OCI-LY7 (cell line): ENCODE measurements at regions not wholly inside any gene's neighbourhood (a gene's known extent, or its start where the extent isn't known, plus 50 kb on each side); places are given as distances from the start of the nearest gene placed in this dataset.

Experiments used
- BruUV-seq: library from RNA; stranded (reverse); fragments of 400-500 nt; replicated peaks from 2 replicates; lab custom pipeline; 2021; lab: Mats Ljungman, UMichigan
- CTCF ChIA-PET: fragments of 300-600 bp; sonication (Branson Sonifier 250); formaldehyde crosslinking; loops from one replicate; lab custom pipeline; 2022; ENCODE audit warnings: antibody characterized with exemption; ENCODE audit not compliant: unreplicated experiment; lab: Charles Lee
- POLR2A ChIA-PET: fragments of 300-600 bp; sonication (Branson Sonifier 250); formaldehyde crosslinking; loops from one replicate; lab custom pipeline; 2022; ENCODE audit warnings: antibody characterized with exemption; lab: Charles Lee
- DNase-seq: peaks from one replicate; pipeline ENCODE4 v3.0.0-alpha.2; 2015; ENCODE audit warnings: low spot score
- H2AFZ ChIP-seq: fragments of 200-600 bp; sonication (generic), shearing (Covaris generic); 2 replicates; pipeline ENCODE4 v1.6.1; 2014; ENCODE audit warnings: mild to moderate bottlenecking, antibody characterized with exemption, low read length, moderate library complexity
- H3K27ac ChIP-seq: fragments of 200-600 bp; sonication (generic); 2 replicates; pipeline ENCODE4 v1.5.1; 2014; ENCODE audit warnings: mixed run types, low read depth, mild to moderate bottlenecking, moderate library complexity, low read length, inconsistent platforms; ENCODE audit not compliant: poor library complexity, severe bottlenecking
- H3K36me3 ChIP-seq: fragments of 200-600 bp; sonication (generic); 2 replicates; pipeline ENCODE4 v1.6.1; 2014; ENCODE audit warnings: mild to moderate bottlenecking, antibody characterized with exemption, low read length, moderate library complexity, mixed read lengths; ENCODE audit not compliant: insufficient read depth
- H3K4me1 ChIP-seq: fragments of 200-600 bp; sonication (generic); 2 replicates; pipeline ENCODE4 v1.5.1; 2014; ENCODE audit warnings: mild to moderate bottlenecking, low read length; ENCODE audit not compliant: insufficient read depth, poor library complexity, severe bottlenecking
- H3K4me2 ChIP-seq: fragments of 200-600 bp; sonication (generic); 2 replicates; pipeline ENCODE4 v1.6.1; 2014; ENCODE audit warnings: mild to moderate bottlenecking, low read length
- H3K4me3 ChIP-seq: fragments of 200-600 bp; sonication (generic); 2 replicates; pipeline ENCODE4 v1.5.1; 2014; ENCODE audit warnings: mild to moderate bottlenecking, low read depth, low read length; ENCODE audit not compliant: poor library complexity, severe bottlenecking
- H3K79me2 ChIP-seq: fragments of 200-600 bp; sonication (generic); 2 replicates; pipeline ENCODE4 v1.6.1; 2016; ENCODE audit warnings: low read depth, mild to moderate bottlenecking, low read length, moderate library complexity, mixed read lengths; ENCODE audit not compliant: insufficient read depth
- H3K9me2 ChIP-seq: fragments of 200-600 bp; sonication (generic); 2 replicates; pipeline ENCODE4 v1.6.1; 2016; ENCODE audit warnings: mild to moderate bottlenecking, low read length, mixed read lengths; ENCODE audit not compliant: insufficient read depth
- H3K9me3 ChIP-seq: fragments of 200-600 bp; sonication (generic); 2 replicates; pipeline ENCODE4 v1.6.1; 2014; ENCODE audit warnings: mild to moderate bottlenecking, mixed run types, low read length, mixed read lengths
- H4K20me1 ChIP-seq: fragments of 200-600 bp; sonication (generic); 2 replicates; pipeline ENCODE4 v1.6.1; 2014; ENCODE audit warnings: mild to moderate bottlenecking, antibody characterized with exemption, low read length, moderate library complexity, mixed read lengths; ENCODE audit not compliant: insufficient read depth
- EZH2phosphoT487 ChIP-seq: fragments of 200-600 bp; sonication (generic); IDR thresholded peaks from 2 replicates; pipeline ENCODE4 v1.6.1; 2018; ENCODE audit warnings: low read depth, borderline replicate concordance, mild to moderate bottlenecking, mixed run types, antibody characterized with exemption, low read length, moderate library complexity, mixed read lengths
- intact Hi-C: fragments of 100-400 bp; cut with micrococcal nuclease; formaldehyde crosslinking; loops from one replicate; pipeline ENCODE4 v1.10.0; 2022; ENCODE audit not compliant: unreplicated experiment
- TF ChIP-seq, protein P1 (sequence below): fragments of 200-600 bp; sonication (generic); conservative IDR thresholded peaks from 2 replicates; pipeline ENCODE4 v1.5.1; 2014; ENCODE audit warnings: mild to moderate bottlenecking, antibody characterized with exemption, low read length, moderate library complexity, mixed read lengths

DNA sequence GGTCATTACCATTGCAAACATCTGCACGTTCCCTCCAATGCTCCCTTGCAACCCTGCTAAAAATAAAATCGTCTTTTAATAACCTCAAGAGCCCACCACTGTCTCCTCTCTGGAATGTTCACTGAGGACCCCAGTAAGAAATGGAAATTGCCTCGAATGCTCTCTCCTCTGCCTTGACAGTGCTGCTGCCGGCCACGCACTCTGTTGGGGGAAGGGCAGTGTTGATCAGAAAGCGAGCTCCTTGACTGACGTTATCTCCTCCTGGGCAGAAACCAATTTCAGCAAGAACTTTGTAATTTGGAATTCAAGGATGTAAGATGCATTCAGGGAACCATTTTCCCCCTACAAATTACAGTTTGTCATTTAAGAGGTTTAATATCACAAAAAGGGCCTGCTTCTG lies 718.5 kb downstream of the UQCRFS1 start:
- Histone ChIP-seq H3K4me3 (no peak overlapping the region), H4K20me1 (no peaks in the 10 kb centered on the region), H3K4me2 (no peak overlapping the region), H3K4me1 (no peaks in the 10 kb centered on the region), H3K9me2 (no peaks in the 10 kb centered on the region), H3K9me3 (no peaks in the 10 kb centered on the region), H2AFZ (no peak overlapping the region), H3K27ac (no peak overlapping the region), H3K79me2 (no peaks in the 10 kb centered on the region), H3K36me3 (no peaks in the 10 kb centered on the region)
- CTCF ChIA-PET: no interaction called here
- POLR2A ChIA-PET: interaction anchor here (0.5 kb wide), 1 partner anchor 24 kb away, joined by 3 read pairs; no protein-coding TSS in a partner anchor
- no TSS peak for BruUV-seq
- intact Hi-C loops: no loop called here
- TF ChIP-seq, protein P1, sequence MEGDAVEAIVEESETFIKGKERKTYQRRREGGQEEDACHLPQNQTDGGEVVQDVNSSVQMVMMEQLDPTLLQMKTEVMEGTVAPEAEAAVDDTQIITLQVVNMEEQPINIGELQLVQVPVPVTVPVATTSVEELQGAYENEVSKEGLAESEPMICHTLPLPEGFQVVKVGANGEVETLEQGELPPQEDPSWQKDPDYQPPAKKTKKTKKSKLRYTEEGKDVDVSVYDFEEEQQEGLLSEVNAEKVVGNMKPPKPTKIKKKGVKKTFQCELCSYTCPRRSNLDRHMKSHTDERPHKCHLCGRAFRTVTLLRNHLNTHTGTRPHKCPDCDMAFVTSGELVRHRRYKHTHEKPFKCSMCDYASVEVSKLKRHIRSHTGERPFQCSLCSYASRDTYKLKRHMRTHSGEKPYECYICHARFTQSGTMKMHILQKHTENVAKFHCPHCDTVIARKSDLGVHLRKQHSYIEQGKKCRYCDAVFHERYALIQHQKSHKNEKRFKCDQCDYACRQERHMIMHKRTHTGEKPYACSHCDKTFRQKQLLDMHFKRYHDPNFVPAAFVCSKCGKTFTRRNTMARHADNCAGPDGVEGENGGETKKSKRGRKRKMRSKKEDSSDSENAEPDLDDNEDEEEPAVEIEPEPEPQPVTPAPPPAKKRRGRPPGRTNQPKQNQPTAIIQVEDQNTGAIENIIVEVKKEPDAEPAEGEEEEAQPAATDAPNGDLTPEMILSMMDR: no peak
- TF ChIP-seq EZH2phosphoT487: no peak
- DNase-seq: no peak

DNA sequence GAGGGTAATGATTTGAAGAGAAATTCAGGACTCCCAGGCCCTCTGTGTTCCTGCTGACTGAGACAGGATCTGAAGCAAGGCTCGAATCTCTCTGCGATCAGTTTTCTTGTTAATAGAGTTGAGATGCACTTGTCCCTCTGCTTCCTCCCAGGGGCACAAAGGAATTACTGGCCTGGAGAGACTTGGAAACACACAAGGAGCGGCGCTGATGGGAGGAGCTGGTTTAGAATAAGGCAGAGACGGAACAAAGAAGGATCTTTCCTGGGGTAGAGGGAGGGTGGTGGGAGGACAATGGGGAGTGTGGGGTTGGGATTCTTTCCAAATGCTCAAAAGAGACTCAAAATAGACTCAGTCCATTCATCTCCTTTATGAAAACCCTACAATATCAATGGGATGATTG lies 719.1 kb downstream of the UQCRFS1 start:
- Histone ChIP-seq H2AFZ (no peak overlapping the region), H3K27ac (no peak overlapping the region), H3K36me3 (no peaks in the 10 kb centered on the region), H3K9me2 (no peaks in the 10 kb centered on the region), H4K20me1 (no peaks in the 10 kb centered on the region), H3K4me3 (no peak overlapping the region), H3K79me2 (no peaks in the 10 kb centered on the region), H3K4me2 (no peak overlapping the region), H3K4me1 (no peaks in the 10 kb centered on the region), H3K9me3 (no peaks in the 10 kb centered on the region)
- TF ChIP-seq EZH2phosphoT487: no peak
- TF ChIP-seq, protein P1: no peak
- POLR2A ChIA-PET: no interaction called here
- intact Hi-C loops: no loop called here
- DNase-seq: no peak
- CTCF ChIA-PET: no interaction called here
- BruUV-seq: no TSS peak

DNA sequence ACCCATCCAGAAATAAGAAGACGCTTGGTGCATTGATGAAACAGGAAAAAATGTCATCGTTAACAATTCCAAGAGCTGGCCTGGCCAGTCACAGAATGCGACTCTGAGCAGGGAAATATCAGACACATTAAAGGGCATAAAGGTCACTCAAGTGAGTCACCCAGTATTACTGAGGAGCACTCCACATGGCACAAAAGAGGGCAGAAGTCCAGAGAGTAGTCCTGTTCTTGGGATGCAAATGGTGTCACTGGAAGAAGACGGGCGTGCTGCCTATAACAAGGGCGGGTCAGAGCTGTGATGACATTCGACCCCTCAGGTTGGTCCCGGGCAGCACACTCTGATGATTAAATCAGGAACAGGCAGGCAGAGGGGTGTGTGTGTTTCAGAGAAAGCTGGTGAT lies 720.3 kb downstream of the UQCRFS1 start:
- Histone ChIP-seq H3K36me3 (no peaks in the 10 kb centered on the region), H3K4me1 (no peaks in the 10 kb centered on the region), H3K27ac (no peak overlapping the region), H3K9me3 (no peaks in the 10 kb centered on the region), H3K9me2 (no peaks in the 10 kb centered on the region), H2AFZ (no peak overlapping the region), H4K20me1 (no peaks in the 10 kb centered on the region), H3K4me2 (no peak overlapping the region), H3K4me3 (no peak overlapping the region), H3K79me2 (no peaks in the 10 kb centered on the region)
- POLR2A ChIA-PET: interaction anchor here (0.9 kb wide), 1 partner anchor 10 kb away, joined by 3 read pairs; no protein-coding TSS in a partner anchor
- CTCF ChIA-PET: no interaction called here
- intact Hi-C loops: no loop called here
- TF ChIP-seq EZH2phosphoT487: no peak
- TF ChIP-seq, protein P1: no peak
- no peak for DNase-seq
- BruUV-seq: no TSS peak
